Spleen (tissue), 7 donors: ENCODE measurements at regions not wholly inside any gene's neighbourhood (a gene's known extent, or its start where the extent isn't known, plus 50 kb on each side); places are given as distances from the start of the nearest gene placed in this dataset.

Source experiments
- POLR2A ChIP-seq, 3 donors: fragments of 450-650 bp; IDR thresholded peaks; one replicate each; pipeline ENCODE4 v1.5.1; 2017; ENCODE audit warnings: antibody characterized with exemption in 3 of 3, mild to moderate bottlenecking in 1 of 3
- TF ChIP-seq, protein P1 (sequence below), 11 experiments: fragments of 200-600 bp in 7 of 11; fragments of 450-650 bp in 4 of 11; sonication (generic) in 4 of 11; IDR thresholded peaks in 8 of 11; conservative IDR thresholded peaks in 3 of 11; 1 replicate in 7 of 11; 2 replicates in 4 of 11; pipeline versions ENCODE4 v1.4.0 to v1.8.0; 2016 to 2021; ENCODE audit warnings: antibody characterized with exemption in 11 of 11, inconsistent platforms in 4 of 11, mild to moderate bottlenecking in 1 of 11
- donor health status: DM: no; HTN: no; CAD: no; lungs with moderate emphysema.
- donor health status: DM: no; HTN: no; CAD: no.
- donor health status: DM: no; HTN: no; CAD: no.

- TF ChIP-seq, protein P1, sequence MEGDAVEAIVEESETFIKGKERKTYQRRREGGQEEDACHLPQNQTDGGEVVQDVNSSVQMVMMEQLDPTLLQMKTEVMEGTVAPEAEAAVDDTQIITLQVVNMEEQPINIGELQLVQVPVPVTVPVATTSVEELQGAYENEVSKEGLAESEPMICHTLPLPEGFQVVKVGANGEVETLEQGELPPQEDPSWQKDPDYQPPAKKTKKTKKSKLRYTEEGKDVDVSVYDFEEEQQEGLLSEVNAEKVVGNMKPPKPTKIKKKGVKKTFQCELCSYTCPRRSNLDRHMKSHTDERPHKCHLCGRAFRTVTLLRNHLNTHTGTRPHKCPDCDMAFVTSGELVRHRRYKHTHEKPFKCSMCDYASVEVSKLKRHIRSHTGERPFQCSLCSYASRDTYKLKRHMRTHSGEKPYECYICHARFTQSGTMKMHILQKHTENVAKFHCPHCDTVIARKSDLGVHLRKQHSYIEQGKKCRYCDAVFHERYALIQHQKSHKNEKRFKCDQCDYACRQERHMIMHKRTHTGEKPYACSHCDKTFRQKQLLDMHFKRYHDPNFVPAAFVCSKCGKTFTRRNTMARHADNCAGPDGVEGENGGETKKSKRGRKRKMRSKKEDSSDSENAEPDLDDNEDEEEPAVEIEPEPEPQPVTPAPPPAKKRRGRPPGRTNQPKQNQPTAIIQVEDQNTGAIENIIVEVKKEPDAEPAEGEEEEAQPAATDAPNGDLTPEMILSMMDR (IDR thresholded peaks at IDR 0.05 in 8 of 11, conservative IDR thresholded peaks at IDR 0.05 in 3 of 11): no peak
- TF ChIP-seq POLR2A (IDR thresholded peaks at IDR 0.05): no peak
Measured at GRCh38 chr1:96641282-96641681, 80.3 kb upstream of the PTBP2 start.
